ENCODE measurements at regions not wholly inside any gene's neighbourhood (a gene's known extent, or its start where the extent isn't known, plus 50 kb on each side); places are given as distances from the start of the nearest gene placed in this dataset.

DNA sequence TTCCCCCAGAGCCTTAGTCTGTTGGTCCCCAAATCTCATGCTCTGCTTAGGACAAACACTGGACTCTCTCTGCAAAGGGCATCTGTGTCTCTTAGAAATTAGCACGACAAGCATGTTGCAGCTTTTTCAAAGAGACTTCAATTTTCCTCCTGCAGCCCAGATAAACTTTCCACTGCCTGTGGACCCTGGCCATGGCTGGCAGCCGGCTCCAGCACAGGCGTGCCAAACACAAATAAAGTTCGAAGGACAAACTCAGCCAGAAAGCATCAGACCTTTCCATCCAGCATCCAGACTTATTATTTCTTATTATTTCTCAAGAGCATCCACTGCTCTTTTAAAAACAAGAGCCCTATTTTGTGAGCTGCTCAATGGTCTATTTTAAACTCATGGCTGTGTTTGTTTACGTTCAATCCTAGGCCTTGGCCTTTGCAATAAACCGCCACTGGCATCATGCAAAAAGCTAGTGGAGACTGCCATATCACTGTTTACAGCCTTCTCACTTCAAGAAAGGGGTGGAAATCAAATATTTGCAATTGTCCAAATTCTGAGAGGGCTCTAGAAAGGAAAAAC lies 300.8 kb downstream of the BCL11A start:
- BruUV-seq (replicated peaks) = no TSS peak

DNA sequence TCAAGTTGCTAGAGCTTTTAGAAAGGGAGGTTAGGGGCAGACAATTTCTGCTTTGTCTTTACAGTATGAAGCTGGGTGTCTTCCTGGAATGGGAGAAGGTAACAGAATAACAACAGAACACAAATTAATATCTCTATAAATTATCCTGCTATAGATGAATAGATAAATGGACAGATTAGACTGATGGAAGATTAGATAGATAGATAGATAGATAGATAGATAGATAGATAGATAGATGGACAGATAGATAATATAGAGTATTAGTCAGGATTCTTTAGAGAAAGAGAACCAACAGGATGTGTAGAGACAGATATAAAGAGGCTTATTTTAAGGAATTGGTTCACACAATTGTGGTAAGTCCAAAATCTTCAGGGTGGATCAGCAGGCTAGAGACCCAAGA lies 302.2 kb downstream of the BCL11A start:
- H3K36me3 Mint-ChIP-seq (ENCODE audit: insufficient read depth, unreplicated experiment) = no peaks in the 10 kb centered on the region
- BruUV-seq (replicated peaks) = no TSS peak
- H3K4me1 Mint-ChIP-seq (ENCODE audit: low read depth, unreplicated experiment) = no peaks in the 10 kb centered on the region
- TF ChIP-seq, protein P1, sequence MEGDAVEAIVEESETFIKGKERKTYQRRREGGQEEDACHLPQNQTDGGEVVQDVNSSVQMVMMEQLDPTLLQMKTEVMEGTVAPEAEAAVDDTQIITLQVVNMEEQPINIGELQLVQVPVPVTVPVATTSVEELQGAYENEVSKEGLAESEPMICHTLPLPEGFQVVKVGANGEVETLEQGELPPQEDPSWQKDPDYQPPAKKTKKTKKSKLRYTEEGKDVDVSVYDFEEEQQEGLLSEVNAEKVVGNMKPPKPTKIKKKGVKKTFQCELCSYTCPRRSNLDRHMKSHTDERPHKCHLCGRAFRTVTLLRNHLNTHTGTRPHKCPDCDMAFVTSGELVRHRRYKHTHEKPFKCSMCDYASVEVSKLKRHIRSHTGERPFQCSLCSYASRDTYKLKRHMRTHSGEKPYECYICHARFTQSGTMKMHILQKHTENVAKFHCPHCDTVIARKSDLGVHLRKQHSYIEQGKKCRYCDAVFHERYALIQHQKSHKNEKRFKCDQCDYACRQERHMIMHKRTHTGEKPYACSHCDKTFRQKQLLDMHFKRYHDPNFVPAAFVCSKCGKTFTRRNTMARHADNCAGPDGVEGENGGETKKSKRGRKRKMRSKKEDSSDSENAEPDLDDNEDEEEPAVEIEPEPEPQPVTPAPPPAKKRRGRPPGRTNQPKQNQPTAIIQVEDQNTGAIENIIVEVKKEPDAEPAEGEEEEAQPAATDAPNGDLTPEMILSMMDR (IDR thresholded peaks at IDR 0.05; ENCODE audit: unreplicated experiment) = no peak
- H3K27ac Mint-ChIP-seq (ENCODE audit: unreplicated experiment) = no peak overlapping the region
- no peak overlapping the region for H3K4me3 Mint-ChIP-seq (ENCODE audit: low read depth, unreplicated experiment)
- peaks cover 3% of the 10 kb centered on the region for H3K9me3 Mint-ChIP-seq (ENCODE audit: low read depth, unreplicated experiment)
- CTCF ChIA-PET = no interaction called here
- H3K27me3 Mint-ChIP-seq (ENCODE audit: unreplicated experiment) = no peaks in the 10 kb centered on the region
- no peak for DNase-seq
- intact Hi-C loops (cut with micrococcal nuclease; ENCODE audit: unreplicated experiment) = no loop called here

More for the DNA sequence above, 300.8 kb downstream of the BCL11A start:
- TF ChIP-seq, protein P1 (IDR thresholded peaks at IDR 0.05; ENCODE audit: unreplicated experiment) = no peak
- DNase-seq = no peak
- no peak overlapping the region for H3K4me3 Mint-ChIP-seq (ENCODE audit: low read depth, unreplicated experiment)
- H3K4me1 Mint-ChIP-seq (ENCODE audit: low read depth, unreplicated experiment) = no peaks in the 10 kb centered on the region
- no peak overlapping the region for H3K27ac Mint-ChIP-seq (ENCODE audit: unreplicated experiment)
- no peaks in the 10 kb centered on the region for H3K27me3 Mint-ChIP-seq (ENCODE audit: unreplicated experiment)
- intact Hi-C loops (cut with micrococcal nuclease; ENCODE audit: unreplicated experiment) = no loop called here
- H3K36me3 Mint-ChIP-seq (ENCODE audit: insufficient read depth, unreplicated experiment) = no peaks in the 10 kb centered on the region
- CTCF ChIA-PET = no interaction called here
- H3K9me3 Mint-ChIP-seq (ENCODE audit: low read depth, unreplicated experiment) = no peaks in the 10 kb centered on the region

DNA sequence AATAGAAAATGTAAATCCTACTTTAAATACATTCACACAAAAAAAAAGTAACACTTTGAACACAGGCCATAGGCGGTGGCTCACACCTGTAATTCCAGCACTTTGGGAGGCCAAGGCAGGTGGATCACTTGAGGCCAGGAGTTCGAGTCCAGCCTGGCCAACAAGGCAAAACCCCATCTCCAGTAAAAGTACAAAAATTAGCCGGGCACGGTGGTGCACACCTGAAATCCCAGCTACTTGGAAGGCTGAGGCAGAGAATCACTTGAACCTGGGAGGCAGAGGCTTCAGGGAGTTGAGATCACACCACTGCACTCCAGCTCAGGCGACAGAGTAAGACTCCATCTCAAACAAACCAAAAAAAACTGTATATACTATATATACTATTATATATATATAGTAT lies 303.6 kb downstream of the BCL11A start:
- Mint-ChIP-seq H3K4me3 (ENCODE audit: low read depth, unreplicated experiment) (no peak overlapping the region), H3K9me3 (ENCODE audit: low read depth, unreplicated experiment) (peaks cover 3% of the 10 kb centered on the region), H3K36me3 (ENCODE audit: insufficient read depth, unreplicated experiment) (no peaks in the 10 kb centered on the region), H3K4me1 (ENCODE audit: low read depth, unreplicated experiment) (no peaks in the 10 kb centered on the region), H3K27me3 (ENCODE audit: unreplicated experiment) (no peaks in the 10 kb centered on the region), H3K27ac (ENCODE audit: unreplicated experiment) (no peak overlapping the region)
- intact Hi-C loops (cut with micrococcal nuclease; ENCODE audit: unreplicated experiment) = no loop called here
- no peak for DNase-seq
- BruUV-seq (replicated peaks) = no TSS peak
- TF ChIP-seq, protein P1 (IDR thresholded peaks at IDR 0.05; ENCODE audit: unreplicated experiment) = no peak
- CTCF ChIA-PET = no interaction called here

DNA sequence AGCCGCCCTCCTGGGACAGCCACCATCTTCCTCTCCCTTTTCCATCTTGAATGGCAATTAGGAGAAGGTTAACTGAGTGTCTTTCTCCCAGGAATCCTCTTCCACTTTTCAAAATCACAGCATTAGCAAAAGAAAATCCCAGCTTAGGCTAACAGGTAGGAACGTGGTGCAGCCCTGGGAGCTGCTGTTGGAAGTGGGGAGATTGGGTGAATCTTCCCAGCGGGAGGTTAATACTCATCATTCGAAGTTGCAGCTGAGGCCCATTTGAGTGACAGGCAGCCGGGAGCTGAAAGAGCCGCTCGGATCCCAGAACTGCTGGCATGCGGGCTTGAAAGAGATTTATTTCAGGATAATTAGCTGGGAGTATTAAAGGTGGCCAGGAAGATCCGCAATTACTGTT lies 306.0 kb downstream of the BCL11A start:
- intact Hi-C loops (cut with micrococcal nuclease; ENCODE audit: unreplicated experiment) = no loop called here
- Mint-ChIP-seq H3K4me1 (ENCODE audit: low read depth, unreplicated experiment) (no peaks in the 10 kb centered on the region), H3K36me3 (ENCODE audit: insufficient read depth, unreplicated experiment) (no peaks in the 10 kb centered on the region), H3K4me3 (ENCODE audit: low read depth, unreplicated experiment) (no peak overlapping the region), H3K27ac (ENCODE audit: unreplicated experiment) (no peak overlapping the region), H3K9me3 (ENCODE audit: low read depth, unreplicated experiment) (peaks cover 5% of the 10 kb centered on the region), H3K27me3 (ENCODE audit: unreplicated experiment) (no peaks in the 10 kb centered on the region)
- no TSS peak for BruUV-seq (replicated peaks)
- CTCF ChIA-PET = interaction anchor here (0.6 kb wide), 1 partner anchor 519 kb away, joined by 5 read pairs; no protein-coding TSS in a partner anchor
- TF ChIP-seq, protein P1 (IDR thresholded peaks at IDR 0.05; ENCODE audit: unreplicated experiment) = no peak
- no peak for DNase-seq

Measured in Calu3 (cell line).